NCI-H2081 treated with DMSO at 0.1 percent for 48 hours (cell line): ENCODE measurements at regions not wholly inside any gene's neighbourhood (a gene's known extent, or its start where the extent isn't known, plus 50 kb on each side); places are given as distances from the start of the nearest gene placed in this dataset.

ENCODE experiments used
- DNase-seq: peaks from one replicate; lab custom pipeline; 2025; lab: John Stamatoyannopoulos, UW

- DNase-seq: peak; percentile 11
Observed at GRCh38 chr2:56444339-56444738, 260.5 kb downstream of the CCDC85A start.

DNA sequence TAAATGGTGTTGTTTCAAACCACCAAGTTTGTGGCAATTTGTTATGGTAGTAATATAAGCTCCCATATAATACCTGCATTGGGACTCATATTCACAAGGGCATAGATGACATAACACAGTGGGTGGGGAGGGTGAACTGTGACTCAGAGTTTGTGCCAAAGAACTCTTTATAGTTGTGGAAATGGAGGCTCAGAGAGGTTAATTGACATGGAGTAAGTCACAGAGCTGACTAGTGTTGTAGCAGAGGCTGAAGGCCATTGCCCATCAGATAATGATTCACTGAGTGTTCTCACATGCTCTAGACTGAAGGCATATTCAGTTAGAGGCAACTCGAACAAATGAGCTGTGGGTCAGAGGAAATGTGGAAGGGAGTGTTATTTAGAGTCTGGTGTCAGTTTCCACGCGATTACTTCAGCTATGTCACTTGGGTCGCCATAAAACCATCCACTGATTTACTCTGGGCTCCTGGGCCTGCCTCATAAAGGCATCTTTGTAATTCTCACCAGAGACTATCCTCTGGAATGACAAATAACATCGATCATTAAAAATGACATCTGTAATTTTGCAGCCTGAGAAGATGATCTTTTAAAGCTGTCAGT is 264.7 kb downstream of the CCDC85A start:
- no peak for DNase-seq

- DNase-seq: no peak
Observed at GRCh38 chr2:56449002-56449431, 265.2 kb downstream of the CCDC85A start.

- DNase-seq: no peak
Observed at GRCh38 chr2:56449449-56449860, 265.7 kb downstream of the CCDC85A start.

DNA sequence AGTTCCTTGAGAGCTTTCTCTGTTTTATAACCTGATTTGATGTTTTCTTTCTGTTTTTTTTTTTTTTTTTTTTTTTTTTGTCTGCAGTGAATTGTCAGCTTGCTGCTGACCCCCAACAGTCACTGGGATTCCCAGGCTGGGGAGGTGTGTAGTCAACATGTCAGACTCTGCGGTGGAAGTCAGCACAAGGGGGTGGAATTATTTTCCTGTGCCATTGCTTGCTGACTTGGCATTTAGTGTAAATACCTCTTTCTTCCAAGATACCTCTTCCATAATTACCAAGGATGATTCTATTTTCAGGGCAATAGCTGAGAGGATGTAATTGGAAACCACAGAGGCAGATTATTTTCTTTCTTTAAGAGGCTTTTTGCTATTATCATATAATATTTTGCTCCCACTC is 266.3 kb downstream of the CCDC85A start:
- no peak for DNase-seq

- DNase-seq: no peak
Observed at GRCh38 chr2:56450772-56451171, 267.0 kb downstream of the CCDC85A start.

DNA sequence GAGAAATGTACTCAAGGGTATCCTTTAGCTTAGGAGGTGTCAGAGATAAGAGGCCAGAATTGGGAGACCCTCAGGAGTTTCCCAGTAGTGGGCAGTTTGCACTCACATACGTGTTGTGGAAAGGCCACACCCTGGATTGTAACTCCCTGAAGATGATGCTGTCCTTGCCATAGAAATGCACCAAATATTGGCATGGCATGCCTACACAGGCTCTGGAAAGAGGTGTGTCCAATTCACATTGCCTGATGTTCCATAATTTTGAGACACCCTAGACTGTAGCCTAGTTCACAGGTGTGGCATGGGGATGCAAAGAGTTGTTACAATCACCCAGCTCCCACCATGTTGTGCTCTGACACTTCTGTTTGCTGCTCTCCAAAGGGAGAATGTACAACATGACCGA is 271.9 kb downstream of the CCDC85A start:
- DNase-seq: no peak

- DNase-seq: no peak
Observed at GRCh38 chr2:56456791-56457190, 273.0 kb downstream of the CCDC85A start.

DNA sequence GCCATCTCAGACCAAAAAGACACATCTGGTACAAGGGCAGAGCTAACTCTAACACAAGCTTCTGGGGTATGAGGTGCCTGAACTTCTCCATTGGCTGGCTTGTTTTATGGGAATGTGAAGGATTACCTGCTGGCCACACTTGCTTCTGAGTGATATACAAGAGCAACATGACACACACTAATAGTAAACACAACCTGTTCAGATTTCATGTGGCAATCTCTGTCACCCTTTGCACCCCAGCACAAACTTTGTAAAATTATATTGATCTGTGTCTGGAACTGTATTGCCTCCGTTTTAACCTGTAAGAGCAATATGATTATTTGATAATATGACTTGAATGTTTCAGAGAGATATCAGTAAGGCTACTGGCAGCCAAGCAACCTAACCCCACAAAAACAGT is 276.7 kb downstream of the CCDC85A start:
- DNase-seq: no peak

DNA sequence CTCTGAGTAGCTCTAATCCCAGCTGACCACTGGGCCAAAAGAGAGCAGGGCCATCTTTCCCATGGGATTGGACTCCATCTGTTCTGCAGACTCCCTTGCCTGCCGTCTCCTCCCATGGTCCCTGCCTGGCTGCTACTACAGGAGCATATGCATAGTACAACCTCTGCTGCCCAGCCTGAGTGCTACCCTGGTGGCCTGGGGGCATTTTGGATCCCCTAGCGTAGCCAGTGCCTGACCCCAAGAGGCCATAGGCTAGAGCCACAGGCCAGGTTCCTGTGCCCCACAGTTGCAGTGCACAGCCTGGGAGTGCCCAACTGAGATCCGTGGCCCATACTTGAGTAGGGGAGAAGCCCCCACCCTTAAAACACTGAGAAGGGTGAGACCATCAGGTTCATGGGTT is 280.3 kb downstream of the CCDC85A start:
- no peak for DNase-seq

DNA sequence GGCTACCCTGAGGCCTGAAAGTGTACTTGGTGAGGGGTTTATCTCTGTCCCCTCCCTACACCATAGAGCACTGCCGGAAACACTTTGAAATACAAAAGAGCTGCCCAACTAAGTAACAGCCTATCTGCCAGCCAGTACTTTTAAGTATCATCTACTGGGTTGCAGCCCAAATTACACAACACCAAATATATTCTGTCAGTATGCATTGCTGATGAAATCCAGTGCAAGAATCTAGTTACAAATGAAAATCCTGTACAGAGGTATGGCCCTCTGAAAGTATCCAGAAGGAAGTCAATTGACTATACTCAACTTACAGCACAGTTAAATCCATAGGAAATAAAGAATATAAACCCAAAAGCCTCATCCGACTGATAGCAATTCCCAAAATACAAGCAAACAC is 280.8 kb downstream of the CCDC85A start:
- DNase-seq: no peak

DNA sequence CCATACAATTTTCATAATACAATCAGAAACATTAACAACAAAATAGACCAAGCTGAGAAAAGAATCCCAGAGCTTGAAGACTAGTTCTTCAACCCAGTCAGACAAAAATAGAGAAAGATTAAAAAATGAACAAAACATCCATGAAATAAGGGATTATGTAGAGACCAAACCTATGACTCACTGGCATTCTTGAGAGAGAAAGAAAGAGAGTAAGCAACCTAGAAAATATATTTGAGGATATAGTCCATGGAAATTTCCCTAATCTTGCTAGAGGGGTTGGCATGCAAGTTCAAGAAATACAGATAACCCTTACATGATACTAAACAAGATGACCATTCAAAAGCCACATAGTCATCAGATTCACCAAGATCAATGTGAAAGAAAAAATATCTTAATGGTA is 281.7 kb downstream of the CCDC85A start:
- DNase-seq: no peak

DNA sequence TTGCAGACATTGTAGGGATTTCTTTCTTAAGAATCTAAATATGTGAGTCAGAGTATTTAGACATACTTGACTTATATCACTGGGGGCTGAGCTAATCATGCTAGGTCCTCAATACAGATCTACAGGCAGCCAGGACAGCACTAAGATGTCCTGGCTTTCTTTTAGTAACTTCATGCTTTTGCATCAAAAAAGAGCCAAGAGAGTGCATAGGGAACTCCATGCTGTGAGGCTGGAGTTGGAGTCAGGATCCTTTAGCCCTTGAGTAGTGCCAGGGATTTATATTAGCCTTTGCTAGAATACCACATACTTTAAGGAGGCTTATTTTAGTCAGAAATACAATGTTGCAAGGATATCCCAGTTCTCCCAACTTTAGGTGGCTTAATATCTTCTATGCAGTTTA is 289.7 kb downstream of the CCDC85A start:
- no peak for DNase-seq

DNA sequence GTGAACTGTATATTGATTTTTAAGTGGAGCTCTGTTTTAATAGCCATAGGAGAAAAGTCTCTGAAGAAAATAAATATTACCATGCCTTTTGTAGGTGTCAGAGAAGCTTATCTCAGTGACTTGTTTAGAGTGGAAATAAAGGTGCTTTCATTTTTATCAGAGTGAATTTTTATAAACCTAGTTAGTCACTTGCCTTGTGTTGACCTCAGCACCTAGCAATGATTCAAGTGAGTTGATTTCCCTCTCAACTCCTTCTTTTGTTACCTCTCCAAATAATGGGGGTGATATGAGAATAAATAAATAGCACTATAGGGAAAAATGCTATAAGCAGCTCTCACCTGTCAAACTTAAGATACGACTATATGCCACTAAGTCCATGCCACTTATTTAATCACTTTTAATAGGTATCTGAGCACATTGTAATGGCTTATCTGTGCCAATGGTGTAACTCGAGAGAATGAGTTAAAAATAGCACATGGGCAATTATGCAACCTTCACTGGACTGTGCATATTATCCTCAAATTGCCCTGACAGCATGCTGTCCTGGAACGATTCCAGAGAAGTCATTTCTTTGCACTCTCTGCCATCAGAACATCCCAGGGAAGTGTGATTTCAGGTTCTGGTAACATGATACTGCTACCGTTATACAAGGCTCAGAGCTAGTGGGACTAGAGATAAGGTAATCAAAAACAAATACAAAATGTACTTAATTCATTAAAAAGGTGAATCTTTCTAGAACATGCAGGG is 290.8 kb downstream of the CCDC85A start:
- peak; percentile 85 for DNase-seq

DNA sequence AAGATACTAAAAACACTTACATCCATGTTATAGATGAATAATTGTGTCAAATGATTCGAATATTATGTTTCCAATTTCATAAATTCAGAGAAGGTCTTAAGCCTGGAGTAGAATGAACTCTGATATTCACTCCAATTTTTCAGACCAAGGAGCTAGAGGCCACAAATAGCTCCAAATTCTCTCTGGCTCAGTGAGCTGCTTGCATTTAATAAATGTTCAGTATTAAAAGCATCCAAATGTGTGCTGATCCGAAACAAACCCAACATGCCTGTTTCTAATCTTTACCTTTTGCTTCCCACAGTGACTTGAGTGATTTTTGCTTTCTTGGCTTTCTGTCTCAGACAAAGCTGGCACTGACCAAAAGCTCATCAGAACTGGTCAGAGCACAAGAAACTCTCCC is 291.4 kb downstream of the CCDC85A start:
- no peak for DNase-seq

DNA sequence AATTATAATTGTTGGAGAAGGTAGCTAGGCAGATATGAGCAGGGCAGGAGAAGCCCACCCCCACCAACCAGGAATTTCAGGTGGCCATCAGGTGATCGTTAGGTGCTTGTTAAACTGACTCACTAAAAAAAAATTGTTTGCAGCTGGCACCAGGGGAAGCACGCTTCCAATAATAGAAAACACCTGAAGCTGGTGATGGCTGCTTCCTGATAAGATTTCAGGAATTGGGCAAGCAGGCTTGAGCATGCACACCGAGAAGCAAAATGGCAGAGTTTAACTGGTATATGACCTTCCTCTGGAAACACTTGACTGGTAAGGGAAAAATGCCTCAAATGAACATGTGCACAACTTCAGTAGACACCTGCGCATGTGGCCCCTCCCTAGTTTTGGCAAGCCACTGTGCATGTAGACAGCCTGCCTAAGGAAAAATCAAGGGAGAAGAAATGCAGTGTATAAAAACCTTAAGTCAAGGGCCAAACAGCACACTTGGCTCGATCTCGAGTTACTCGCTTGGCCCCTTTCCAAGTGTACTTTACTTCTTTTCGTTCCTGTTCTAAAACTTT is 292.8 kb downstream of the CCDC85A start:
- no peak for DNase-seq

DNA sequence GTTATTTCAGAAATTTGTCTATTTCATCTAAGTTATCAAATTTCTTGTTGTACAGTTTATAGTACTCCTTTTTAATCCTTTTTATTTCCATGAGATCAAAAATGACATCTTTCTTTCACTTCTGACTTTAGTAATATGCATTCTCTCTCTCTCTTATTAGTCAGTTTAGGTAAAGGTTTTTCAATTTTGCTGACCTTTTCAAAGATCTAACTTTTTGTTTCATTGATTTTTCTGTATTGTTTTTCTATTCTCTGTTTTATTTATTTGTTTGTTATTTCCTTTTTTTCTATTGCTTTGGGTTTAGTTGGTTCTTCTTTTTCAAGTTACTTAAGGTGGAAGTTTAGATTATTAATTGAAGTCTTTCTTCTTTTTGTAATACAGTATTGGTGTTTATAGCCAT is 294.2 kb downstream of the CCDC85A start:
- DNase-seq: no peak

- no peak for DNase-seq
Observed at GRCh38 chr2:56483081-56483480, 299.3 kb downstream of the CCDC85A start.

- DNase-seq: no peak
Observed at GRCh38 chr2:56484906-56485305, 301.1 kb downstream of the CCDC85A start.

- DNase-seq: no peak
Observed at GRCh38 chr2:56500317-56500716, 316.5 kb downstream of the CCDC85A start.

DNA sequence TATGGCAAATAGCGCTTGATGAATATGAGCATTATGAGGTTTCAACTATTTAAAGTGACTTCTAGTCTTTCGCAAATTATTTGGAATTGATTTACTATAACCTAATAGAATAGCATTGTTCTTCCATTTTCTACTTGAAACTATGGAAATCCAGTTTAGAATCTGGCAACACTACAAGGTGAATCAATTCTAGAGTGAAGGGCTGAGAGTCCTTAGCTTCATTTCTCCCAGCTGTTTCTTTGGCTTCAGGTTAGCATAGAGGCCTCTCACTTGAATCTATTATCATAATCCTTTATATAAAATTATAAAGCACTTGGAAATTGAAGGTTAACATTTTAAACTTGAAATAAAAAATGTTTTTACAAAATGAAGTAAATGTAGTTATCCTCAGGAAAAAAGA is 318.8 kb downstream of the CCDC85A start:
- DNase-seq: no peak

DNA sequence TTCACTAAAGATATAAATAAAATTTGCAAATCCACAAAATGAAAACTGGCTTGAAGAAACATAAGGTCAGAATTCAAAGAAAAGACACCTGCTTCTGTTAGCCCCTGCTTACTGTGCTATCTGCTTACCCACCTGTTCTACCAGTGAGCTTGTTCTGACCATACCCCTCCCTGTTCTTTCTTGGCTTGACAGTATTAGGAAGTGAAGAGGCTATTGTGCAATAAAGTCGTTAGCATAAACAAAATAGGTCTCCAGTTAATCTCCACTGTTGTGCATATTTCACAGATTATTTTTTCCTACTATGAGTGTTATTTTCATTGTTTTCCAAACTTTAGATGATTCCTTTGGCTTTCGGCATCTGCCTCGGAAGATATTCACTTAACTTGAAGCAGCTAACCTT is 322.1 kb downstream of the CCDC85A start:
- DNase-seq: no peak

DNA sequence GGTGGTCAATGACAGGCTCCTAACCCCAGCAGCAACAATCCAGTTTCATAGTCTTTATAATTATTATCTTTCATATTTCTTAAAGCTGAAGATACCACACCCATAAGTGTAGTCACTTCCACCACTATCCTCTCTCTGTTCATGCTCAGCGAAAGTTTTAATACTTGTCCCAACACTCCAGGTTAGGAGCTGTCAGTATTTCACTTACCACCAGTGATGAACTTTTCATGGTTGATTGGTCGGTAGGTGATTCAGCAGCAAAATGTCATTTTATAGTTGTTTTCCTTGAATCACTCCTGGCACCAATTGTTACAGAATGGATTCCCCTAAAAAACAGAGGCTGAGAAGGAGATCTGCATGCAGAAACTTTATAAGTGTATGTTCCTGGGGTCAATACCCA is 324.9 kb downstream of the CCDC85A start:
- DNase-seq: no peak

DNA sequence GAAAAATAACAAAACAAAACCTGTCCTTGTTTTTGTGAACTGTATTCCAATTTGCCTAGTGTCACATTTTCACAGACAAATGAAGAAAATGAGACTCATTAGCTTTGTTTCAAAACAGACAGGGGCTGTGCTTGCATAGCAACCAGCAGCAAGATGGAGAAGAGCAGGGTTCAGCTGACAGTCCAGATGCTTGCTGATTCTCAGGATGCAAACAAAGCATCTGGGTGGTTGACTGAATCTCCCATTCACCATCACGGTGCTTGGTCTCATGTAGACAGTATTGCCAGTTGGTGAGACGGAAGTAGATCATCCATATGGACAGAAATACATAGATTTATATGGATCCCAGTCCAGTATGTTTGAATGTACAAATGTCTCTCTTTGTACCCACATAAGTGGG is 326.8 kb downstream of the CCDC85A start:
- no peak for DNase-seq
